ENCODE measurements at regions not wholly inside any gene's neighbourhood (a gene's known extent, or its start where the extent isn't known, plus 50 kb on each side); places are given as distances from the start of the nearest gene placed in this dataset.

- no peak for DNase-seq (ENCODE audit: low read depth)
These were observed 190.1 kb downstream of the KLF5 start for GRCh38 chr13:73248711-73249580.

GRCh38 chr13:73248154-73248553 is 189.3 kb downstream of the KLF5 start:
- DNase-seq (ENCODE audit: low read depth), result no peak

- DNase-seq (ENCODE audit: low read depth), result no peak
These were observed 186.4 kb downstream of the KLF5 start for GRCh38 chr13:73245246-73245645.

GRCh38 chr13:73244467-73244866 is 185.7 kb downstream of the KLF5 start:
- no peak for DNase-seq (ENCODE audit: low read depth)

- no peak for DNase-seq (ENCODE audit: low read depth)
These were observed 183.8 kb downstream of the KLF5 start for GRCh38 chr13:73242515-73243015.

GRCh38 chr13:73240193-73240592 is 181.4 kb downstream of the KLF5 start:
- no peak for DNase-seq (ENCODE audit: low read depth)

GRCh38 chr13:73235385-73235784 is 176.6 kb downstream of the KLF5 start:
- no peak for DNase-seq (ENCODE audit: low read depth)

- no peak for DNase-seq (ENCODE audit: low read depth)
These were observed 172.7 kb downstream of the KLF5 start for GRCh38 chr13:73231471-73231870.

- DNase-seq (ENCODE audit: low read depth), result no peak
These were observed 171.9 kb downstream of the KLF5 start for GRCh38 chr13:73230716-73231115.

- no peak for DNase-seq (ENCODE audit: low read depth)
These were observed 169.7 kb downstream of the KLF5 start for GRCh38 chr13:73228546-73228945.

GRCh38 chr13:73225990-73226389 is 167.2 kb downstream of the KLF5 start:
- no peak for DNase-seq (ENCODE audit: low read depth)

GRCh38 chr13:73224703-73225102 is 165.9 kb downstream of the KLF5 start:
- no peak for DNase-seq (ENCODE audit: low read depth)

- no peak for DNase-seq (ENCODE audit: low read depth)
These were observed 164.6 kb downstream of the KLF5 start for GRCh38 chr13:73223372-73223781.

- DNase-seq (ENCODE audit: low read depth), result no peak
These were observed 164.0 kb downstream of the KLF5 start for GRCh38 chr13:73222627-73223305.

GRCh38 chr13:73220966-73221720 is 162.3 kb downstream of the KLF5 start:
- no peak for DNase-seq (ENCODE audit: low read depth)

- DNase-seq (ENCODE audit: low read depth), result no peak
These were observed 159.4 kb downstream of the KLF5 start for GRCh38 chr13:73218181-73218580.

- DNase-seq (ENCODE audit: low read depth), result no peak
These were observed 157.6 kb downstream of the KLF5 start for GRCh38 chr13:73216381-73216831.

- DNase-seq (ENCODE audit: low read depth), result no peak
These were observed 157.0 kb downstream of the KLF5 start for GRCh38 chr13:73215823-73216222.

GRCh38 chr13:73212482-73212881 is 153.7 kb downstream of the KLF5 start:
- DNase-seq (ENCODE audit: low read depth), result no peak

GRCh38 chr13:73210218-73210883 is 151.5 kb downstream of the KLF5 start:
- DNase-seq (ENCODE audit: low read depth), result no peak

GRCh38 chr13:73204952-73205351 is 146.1 kb downstream of the KLF5 start:
- no peak for DNase-seq (ENCODE audit: low read depth)

- no peak for DNase-seq (ENCODE audit: low read depth)
These were observed 142.8 kb downstream of the KLF5 start for GRCh38 chr13:73201626-73202025.
